ENCODE measurements at regions not wholly inside any gene's neighbourhood (a gene's known extent, or its start where the extent isn't known, plus 50 kb on each side); places are given as distances from the start of the nearest gene placed in this dataset.

- Histone ChIP-seq H3K4me1 (no peaks in the 10 kb centered on the region), H3K4me2 (ENCODE audit: low read length) (no peak overlapping the region), H3K9ac (no peak overlapping the region), H3K27ac (no peak overlapping the region), H2AFZ (no peak overlapping the region), H3K79me2 (no peaks in the 10 kb centered on the region), H3K27me3 (ENCODE audit: control insufficient read depth, insufficient read depth, low read length) (no peaks in the 10 kb centered on the region), H3K36me3 (ENCODE audit: control insufficient read depth, insufficient read depth, low read length) (no peaks in the 10 kb centered on the region), H3K4me3 (ENCODE audit: low read depth, low read length) (no peak overlapping the region), H3K9me3 (ENCODE audit: control insufficient read depth, low read length) (no peaks in the 10 kb centered on the region)
- no peak for TF ChIP-seq CTCF (IDR thresholded peaks at IDR 0.05)
Measured at GRCh38 chr6:78465059-78465634, 402.2 kb upstream of the IRAK1BP1 start.

GRCh38 chr6:78476561-78476960 is 390.8 kb upstream of the IRAK1BP1 start:
- no peak for TF ChIP-seq CTCF (IDR thresholded peaks at IDR 0.05)
- Histone ChIP-seq H3K36me3 (ENCODE audit: control insufficient read depth, insufficient read depth, low read length) (no peaks in the 10 kb centered on the region), H3K79me2 (no peaks in the 10 kb centered on the region), H2AFZ (no peak overlapping the region), H3K27me3 (ENCODE audit: control insufficient read depth, insufficient read depth, low read length) (no peaks in the 10 kb centered on the region), H3K27ac (no peak overlapping the region), H3K9ac (no peak overlapping the region), H3K4me2 (ENCODE audit: low read length) (no peak overlapping the region), H3K9me3 (ENCODE audit: control insufficient read depth, low read length) (no peaks in the 10 kb centered on the region), H3K4me1 (no peaks in the 10 kb centered on the region), H3K4me3 (ENCODE audit: low read depth, low read length) (no peak overlapping the region)

GRCh38 chr6:78482801-78483552 is 384.4 kb upstream of the IRAK1BP1 start:
- Histone ChIP-seq H3K9me3 (ENCODE audit: control insufficient read depth, low read length) (no peaks in the 10 kb centered on the region), H3K9ac (no peak overlapping the region), H3K4me1 (no peaks in the 10 kb centered on the region), H3K27ac (no peak overlapping the region), H3K27me3 (ENCODE audit: control insufficient read depth, insufficient read depth, low read length) (no peaks in the 10 kb centered on the region), H2AFZ (no peak overlapping the region), H3K4me2 (ENCODE audit: low read length) (no peak overlapping the region), H3K4me3 (ENCODE audit: low read depth, low read length) (no peak overlapping the region), H3K79me2 (no peaks in the 10 kb centered on the region), H3K36me3 (ENCODE audit: control insufficient read depth, insufficient read depth, low read length) (no peaks in the 10 kb centered on the region)
- no peak for TF ChIP-seq CTCF (IDR thresholded peaks at IDR 0.05)

DNA sequence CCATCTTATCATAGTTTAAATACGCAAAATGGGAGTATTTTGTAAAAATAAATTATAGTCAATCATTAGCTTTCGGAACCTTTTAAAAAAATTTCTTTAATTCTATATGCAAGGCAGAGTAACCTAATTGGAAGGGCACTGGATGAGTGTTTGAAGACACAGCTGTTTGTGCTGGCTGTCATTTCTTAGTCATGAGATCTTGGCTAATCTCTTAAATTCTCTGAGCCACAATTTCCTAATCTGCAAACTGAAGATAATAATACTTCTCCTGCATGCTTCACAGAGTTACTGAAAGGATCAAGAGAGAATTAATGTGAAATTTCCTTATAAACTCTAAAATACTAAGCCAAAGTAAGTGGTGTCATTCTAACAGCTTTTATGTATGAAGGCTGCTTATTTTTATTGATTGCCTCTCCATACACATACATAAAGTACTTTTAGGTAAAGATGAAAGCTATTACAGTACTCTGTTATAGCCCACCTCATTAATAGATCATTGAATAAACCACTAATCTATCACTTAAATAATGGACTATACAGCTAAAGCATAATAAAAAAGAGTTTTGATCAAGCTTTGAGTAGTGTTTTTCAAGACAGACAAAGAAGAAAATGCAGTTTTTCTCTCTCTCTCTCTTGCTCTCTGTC is 383.7 kb upstream of the IRAK1BP1 start:
- Histone ChIP-seq H3K36me3 (ENCODE audit: control insufficient read depth, insufficient read depth, low read length) (no peaks in the 10 kb centered on the region), H3K9ac (no peak overlapping the region), H3K4me1 (no peaks in the 10 kb centered on the region), H3K4me2 (ENCODE audit: low read length) (no peak overlapping the region), H3K27me3 (ENCODE audit: control insufficient read depth, insufficient read depth, low read length) (no peaks in the 10 kb centered on the region), H3K4me3 (ENCODE audit: low read depth, low read length) (no peak overlapping the region), H2AFZ (no peak overlapping the region), H3K27ac (no peak overlapping the region), H3K9me3 (ENCODE audit: control insufficient read depth, low read length) (no peaks in the 10 kb centered on the region), H3K79me2 (no peaks in the 10 kb centered on the region)
- no peak for TF ChIP-seq CTCF (IDR thresholded peaks at IDR 0.05)
